IgD-negative memory B cell (primary cell): ENCODE measurements at regions not wholly inside any gene's neighbourhood (a gene's known extent, or its start where the extent isn't known, plus 50 kb on each side); places are given as distances from the start of the nearest gene placed in this dataset.

Source experiments
- H3K27ac Mint-ChIP-seq, 3 donors: one replicate each; pipeline ENCODE4 v1.8.0; 2020 to 2022; ENCODE audit warnings: mild to moderate bottlenecking in 3 of 3, mixed read lengths in 3 of 3, moderate library complexity in 1 of 3
- H3K27me3 Mint-ChIP-seq: one replicate; pipeline ENCODE4 v1.8.0; 2021; ENCODE audit warnings: mixed read lengths
- H3K36me3 Mint-ChIP-seq: one replicate; pipeline ENCODE4 v1.8.0; 2020; ENCODE audit warnings: mild to moderate bottlenecking, mixed read lengths
- H3K4me1 Mint-ChIP-seq, 3 donors: one replicate each; pipeline ENCODE4 v1.8.0; 2020 to 2022; ENCODE audit warnings: mixed read lengths in 3 of 3, mild to moderate bottlenecking in 1 of 3
- H3K4me3 Mint-ChIP-seq, 4 donors: one replicate each; pipeline ENCODE4 v1.8.0; 2020 to 2022; ENCODE audit warnings: mild to moderate bottlenecking in 4 of 4, mixed read lengths in 4 of 4, moderate library complexity in 3 of 4
- H3K9me3 Mint-ChIP-seq, 3 donors: one replicate each; pipeline ENCODE4 v1.8.0; 2020 to 2021; ENCODE audit warnings: mixed read lengths in 3 of 3, mild to moderate bottlenecking in 1 of 3

- Mint-ChIP-seq H3K27ac (no peak overlapping the region), H3K4me3 (no peak overlapping the region), H3K27me3 (no peaks in the 10 kb centered on the region), H3K4me1 (peaks cover 0 to 3% (median 0%) of the 10 kb centered on the region in 3 donors), H3K36me3 (no peaks in the 10 kb centered on the region), H3K9me3 (peaks cover 0 to 5% (median 0%) of the 10 kb centered on the region in 3 donors)
These were observed 59.8 kb downstream of the SOX11 start for GRCh38 chr2:5751873-5752482.

DNA sequence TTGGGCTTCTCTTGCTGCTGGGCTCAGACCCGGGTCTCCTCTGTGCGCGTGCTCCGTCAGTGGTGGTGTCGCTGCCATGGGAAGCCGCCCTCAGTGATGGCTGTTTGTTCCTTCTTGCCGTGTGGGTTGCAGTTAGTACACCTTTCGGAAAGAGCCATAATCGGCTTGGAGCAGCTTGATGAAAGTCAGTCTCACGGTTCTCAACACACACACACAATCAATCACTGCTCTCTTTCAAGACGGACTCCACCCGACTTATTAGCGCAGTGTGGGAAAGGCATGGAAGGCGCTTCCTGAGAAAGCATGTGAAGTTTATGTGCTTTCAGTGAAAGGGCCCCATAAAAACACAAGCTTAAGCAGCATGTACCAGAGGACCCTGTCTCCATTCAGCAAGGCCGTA, 64.1 kb downstream of the SOX11 start:
- H3K27ac Mint-ChIP-seq = no peak overlapping the region
- no peak overlapping the region for H3K4me3 Mint-ChIP-seq
- H3K4me1 Mint-ChIP-seq = peaks cover 0 to 1% (median 0%) of the 10 kb centered on the region in 3 donors
- no peaks in the 10 kb centered on the region for H3K27me3 Mint-ChIP-seq
- H3K9me3 Mint-ChIP-seq = peaks cover 0 to 5% (median 0%) of the 10 kb centered on the region in 3 donors
- no peaks in the 10 kb centered on the region for H3K36me3 Mint-ChIP-seq

GRCh38 chr2:5758346-5758745, 66.2 kb downstream of the SOX11 start:
- peaks cover 0 to 5% (median 0%) of the 10 kb centered on the region in 3 donors for H3K9me3 Mint-ChIP-seq
- H3K27me3 Mint-ChIP-seq = no peaks in the 10 kb centered on the region
- peaks cover 0 to 1% (median 0%) of the 10 kb centered on the region in 3 donors for H3K4me1 Mint-ChIP-seq
- peak overlapping the region in 1 of 3 donors; percentile 87 for H3K27ac Mint-ChIP-seq
- H3K4me3 Mint-ChIP-seq = no peak overlapping the region
- H3K36me3 Mint-ChIP-seq = no peaks in the 10 kb centered on the region

DNA sequence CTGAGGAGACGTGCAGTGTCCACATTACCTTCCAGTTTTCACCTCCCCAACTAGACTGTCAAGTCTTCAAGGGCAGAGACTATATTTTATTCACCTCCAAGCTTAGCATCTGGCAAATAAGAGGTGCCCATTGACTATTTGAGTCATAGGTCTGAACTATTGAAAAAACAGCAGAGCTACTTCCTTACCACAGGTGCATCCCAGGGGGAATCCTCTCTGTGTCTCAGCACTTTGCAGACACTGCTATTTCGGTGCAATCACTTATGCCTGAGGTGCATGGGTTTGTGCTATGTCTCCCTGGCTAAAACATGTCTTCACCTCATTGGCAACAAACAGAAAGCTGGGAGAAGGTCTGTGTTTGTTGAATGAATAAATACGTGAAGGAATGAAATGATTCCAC, 67.8 kb downstream of the SOX11 start:
- no peaks in the 10 kb centered on the region for H3K9me3 Mint-ChIP-seq
- H3K4me3 Mint-ChIP-seq = no peak overlapping the region

DNA sequence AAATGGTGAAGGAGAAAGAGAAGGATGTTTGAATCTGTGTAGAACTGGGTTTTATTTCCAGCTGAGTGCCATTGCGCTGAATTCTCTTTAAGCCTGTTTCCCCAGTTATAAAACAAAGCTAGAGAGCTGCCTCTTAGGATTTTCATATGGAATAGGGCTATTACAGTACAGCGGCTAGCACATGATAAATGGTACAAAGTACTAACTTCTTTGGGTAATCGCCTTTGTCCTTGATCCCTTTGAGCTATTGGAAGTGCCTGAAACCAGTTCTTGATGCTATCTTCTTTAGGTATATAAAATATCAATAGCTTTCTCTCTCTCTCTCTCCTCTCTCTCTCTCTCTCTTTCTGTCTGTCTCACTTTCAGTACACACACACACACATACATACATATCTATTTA, 71.3 kb downstream of the SOX11 start:
- Mint-ChIP-seq H3K27ac (no peak overlapping the region), H3K9me3 (peaks cover 0 to 7% (median 0%) of the 10 kb centered on the region in 3 donors), H3K27me3 (peaks cover 1% of the 10 kb centered on the region), H3K4me1 (no peaks in the 10 kb centered on the region), H3K36me3 (no peaks in the 10 kb centered on the region), H3K4me3 (no peak overlapping the region)

More for the DNA sequence above, 67.8 kb downstream of the SOX11 start:
- Mint-ChIP-seq H3K36me3 (no peaks in the 10 kb centered on the region), H3K4me1 (peaks cover 0 to 1% (median 0%) of the 10 kb centered on the region in 3 donors), H3K27me3 (peaks cover 1% of the 10 kb centered on the region), H3K27ac (no peak overlapping the region)

DNA sequence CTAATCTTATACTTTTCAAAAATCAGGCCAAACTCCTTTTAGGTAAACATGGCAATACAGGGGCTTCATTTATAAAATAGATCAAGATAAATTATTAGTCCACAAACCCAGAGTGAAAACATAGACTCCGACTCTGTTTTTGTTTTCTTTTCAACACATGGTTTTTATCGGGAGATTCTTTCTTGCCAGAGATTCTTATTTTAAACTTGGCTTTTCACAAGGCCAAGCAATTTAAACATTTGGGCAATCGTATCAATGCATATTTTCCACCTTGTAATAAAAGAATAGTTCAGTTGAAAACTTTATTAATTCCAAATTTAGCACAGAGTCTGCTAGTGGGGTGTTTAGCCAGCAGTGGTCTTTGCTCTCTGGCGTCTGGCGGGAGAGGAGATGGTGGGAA, 71.9 kb downstream of the SOX11 start:
- Mint-ChIP-seq H3K27ac (no peak overlapping the region), H3K36me3 (no peaks in the 10 kb centered on the region), H3K27me3 (peaks cover 1% of the 10 kb centered on the region), H3K9me3 (peaks cover 0 to 11% (median 0%) of the 10 kb centered on the region in 3 donors), H3K4me3 (no peak overlapping the region), H3K4me1 (no peaks in the 10 kb centered on the region)

DNA sequence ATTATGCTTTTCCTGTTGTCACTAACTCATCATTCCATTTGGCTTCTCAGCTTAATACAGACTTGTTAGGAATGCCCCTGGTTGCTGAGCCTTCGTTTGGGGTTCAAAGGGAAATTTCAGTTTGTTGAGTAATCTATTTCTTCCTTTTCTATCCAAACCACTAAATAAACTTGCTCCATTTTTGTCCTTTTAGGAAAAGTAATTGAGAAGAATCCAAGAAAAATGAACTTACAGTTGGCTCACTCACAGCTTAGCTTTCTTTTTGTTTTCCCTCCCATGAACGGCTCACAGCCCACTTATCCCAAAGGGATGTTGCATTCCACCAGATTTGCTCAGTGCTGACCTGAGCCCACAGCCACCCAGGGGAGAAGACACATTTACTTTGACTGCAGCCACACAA, 73.9 kb downstream of the SOX11 start:
- Mint-ChIP-seq H3K4me1 (no peaks in the 10 kb centered on the region), H3K9me3 (peaks cover 0 to 11% (median 0%) of the 10 kb centered on the region in 3 donors), H3K4me3 (no peak overlapping the region), H3K27ac (no peak overlapping the region), H3K36me3 (no peaks in the 10 kb centered on the region), H3K27me3 (peaks cover 1% of the 10 kb centered on the region)

DNA sequence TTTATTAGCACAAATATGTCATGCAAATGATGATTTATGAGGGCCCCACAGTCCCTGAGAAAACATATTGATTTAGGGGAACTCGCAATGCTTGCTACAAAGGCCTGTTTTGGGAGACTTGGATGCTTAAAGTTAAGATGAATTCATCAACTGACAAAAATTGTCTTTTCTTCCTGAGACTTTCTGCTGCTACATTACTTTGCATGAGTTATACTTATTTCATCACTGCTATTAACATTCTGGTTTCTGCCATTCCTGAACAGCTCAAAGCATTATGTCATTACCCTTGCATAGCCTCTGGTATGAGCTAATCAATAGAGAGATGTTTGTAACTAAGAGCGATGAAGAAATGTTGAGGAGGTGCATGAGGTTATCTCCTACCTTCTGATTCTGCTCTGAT, 74.4 kb downstream of the SOX11 start:
- no peaks in the 10 kb centered on the region for H3K36me3 Mint-ChIP-seq
- H3K27me3 Mint-ChIP-seq = peaks cover 1% of the 10 kb centered on the region
- H3K9me3 Mint-ChIP-seq = peaks cover 0 to 11% (median 0%) of the 10 kb centered on the region in 3 donors
- no peak overlapping the region for H3K27ac Mint-ChIP-seq
- no peaks in the 10 kb centered on the region for H3K4me1 Mint-ChIP-seq
- H3K4me3 Mint-ChIP-seq = no peak overlapping the region

GRCh38 chr2:5777131-5777535, 84.9 kb downstream of the SOX11 start:
- no peaks in the 10 kb centered on the region for H3K27me3 Mint-ChIP-seq
- H3K36me3 Mint-ChIP-seq = peaks cover 5% of the 10 kb centered on the region
- H3K9me3 Mint-ChIP-seq = peaks cover 0 to 4% (median 0%) of the 10 kb centered on the region in 3 donors
- no peak overlapping the region for H3K4me3 Mint-ChIP-seq
- H3K27ac Mint-ChIP-seq = no peak overlapping the region
- H3K4me1 Mint-ChIP-seq = no peaks in the 10 kb centered on the region

GRCh38 chr2:5781679-5782078, 89.5 kb downstream of the SOX11 start:
- H3K27me3 Mint-ChIP-seq = no peaks in the 10 kb centered on the region
- H3K4me1 Mint-ChIP-seq = no peaks in the 10 kb centered on the region
- H3K27ac Mint-ChIP-seq = no peak overlapping the region
- no peak overlapping the region for H3K4me3 Mint-ChIP-seq
- H3K9me3 Mint-ChIP-seq = peaks cover 0 to 7% (median 4%) of the 10 kb centered on the region in 3 donors
- no peaks in the 10 kb centered on the region for H3K36me3 Mint-ChIP-seq

DNA sequence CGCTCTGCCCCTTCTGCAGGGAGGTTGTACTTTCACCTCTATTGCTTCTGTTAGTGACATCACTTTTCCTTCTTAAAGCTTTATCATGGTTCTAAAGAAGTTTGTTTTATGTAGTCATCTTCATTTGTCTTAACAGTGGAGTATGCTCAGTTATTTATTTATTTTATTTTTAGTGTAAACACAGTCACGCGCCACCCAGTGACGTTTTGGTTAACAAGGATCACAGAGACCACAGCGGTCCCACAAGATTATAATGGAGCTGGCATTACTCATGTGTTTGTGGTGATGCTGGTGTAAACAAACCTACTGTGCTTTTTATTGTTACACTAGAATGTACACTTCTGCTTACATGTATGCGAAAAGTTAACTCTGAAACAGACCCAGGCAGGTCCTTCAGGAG, 89.9 kb downstream of the SOX11 start:
- Mint-ChIP-seq H3K27me3 (no peaks in the 10 kb centered on the region), H3K27ac (no peak overlapping the region), H3K36me3 (no peaks in the 10 kb centered on the region), H3K9me3 (peaks cover 0 to 7% (median 4%) of the 10 kb centered on the region in 3 donors), H3K4me3 (no peak overlapping the region), H3K4me1 (no peaks in the 10 kb centered on the region)

DNA sequence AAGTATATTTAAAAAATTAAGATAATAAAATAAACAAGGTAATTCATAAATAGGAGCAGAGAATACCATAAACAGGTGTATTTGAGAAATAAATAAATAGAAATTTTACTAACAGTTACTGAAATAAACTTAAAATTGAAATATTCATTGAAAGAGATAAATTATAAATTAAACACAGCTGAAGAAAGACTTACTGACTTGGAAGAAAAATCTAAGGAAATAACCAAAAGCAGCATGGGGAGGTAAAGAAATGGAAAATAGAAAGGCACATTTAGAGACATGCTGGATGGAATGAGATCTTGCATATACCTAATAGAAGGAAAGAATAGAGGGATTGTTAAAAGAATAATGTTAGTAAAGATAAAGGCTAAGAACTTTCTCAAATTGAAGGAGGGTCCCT, 96.3 kb downstream of the SOX11 start:
- Mint-ChIP-seq H3K4me3 (no peak overlapping the region), H3K27ac (no peak overlapping the region), H3K36me3 (no peaks in the 10 kb centered on the region), H3K4me1 (no peaks in the 10 kb centered on the region), H3K27me3 (no peaks in the 10 kb centered on the region), H3K9me3 (peaks cover 6 to 32% (median 7%) of the 10 kb centered on the region in 3 donors)

GRCh38 chr2:5791371-5791770, 99.2 kb downstream of the SOX11 start:
- H3K36me3 Mint-ChIP-seq = no peaks in the 10 kb centered on the region
- no peaks in the 10 kb centered on the region for H3K4me1 Mint-ChIP-seq
- H3K27me3 Mint-ChIP-seq = no peaks in the 10 kb centered on the region
- H3K4me3 Mint-ChIP-seq = no peak overlapping the region
- peaks cover 5 to 28% (median 6%) of the 10 kb centered on the region in 3 donors for H3K9me3 Mint-ChIP-seq
- no peak overlapping the region for H3K27ac Mint-ChIP-seq

GRCh38 chr2:5794012-5794411, 101.8 kb downstream of the SOX11 start:
- Mint-ChIP-seq H3K9me3 (peaks cover 3 to 19% (median 5%) of the 10 kb centered on the region in 3 donors), H3K4me3 (no peak overlapping the region), H3K36me3 (no peaks in the 10 kb centered on the region), H3K27ac (no peak overlapping the region), H3K4me1 (no peaks in the 10 kb centered on the region), H3K27me3 (no peaks in the 10 kb centered on the region)

DNA sequence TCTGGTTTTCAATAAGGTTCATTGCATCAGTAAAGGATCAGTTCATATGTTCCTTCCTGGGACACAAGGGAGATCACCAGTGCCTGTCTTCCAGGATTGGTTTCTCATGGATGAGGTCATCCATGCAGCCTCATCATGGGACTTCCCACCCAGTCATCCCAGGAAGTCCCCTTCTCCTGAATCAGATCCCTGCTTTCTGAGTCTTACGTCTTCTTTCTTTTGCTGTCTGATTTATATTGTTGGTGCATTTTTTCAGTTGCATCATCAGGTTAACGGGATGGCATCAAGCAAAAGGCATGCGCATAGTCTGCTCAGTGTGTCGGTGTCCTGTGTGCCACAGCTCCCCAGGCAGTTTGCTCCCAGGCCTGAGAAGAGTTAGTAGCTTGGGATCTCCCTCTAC, 105.9 kb downstream of the SOX11 start:
- H3K4me1 Mint-ChIP-seq = peaks cover 0 to 2% (median 0%) of the 10 kb centered on the region in 3 donors
- no peaks in the 10 kb centered on the region for H3K36me3 Mint-ChIP-seq
- H3K9me3 Mint-ChIP-seq = peaks cover under 1 to 4% (median 1%) of the 10 kb centered on the region in 3 donors
- H3K27ac Mint-ChIP-seq = no peak overlapping the region
- H3K4me3 Mint-ChIP-seq = peak overlapping the region in 1 of 4 donors; percentile 9
- H3K27me3 Mint-ChIP-seq = no peaks in the 10 kb centered on the region

GRCh38 chr2:5799348-5799747, 107.2 kb downstream of the SOX11 start:
- H3K9me3 Mint-ChIP-seq = peaks cover 1 to 4% (median 2%) of the 10 kb centered on the region in 3 donors
- H3K27me3 Mint-ChIP-seq = no peaks in the 10 kb centered on the region
- no peaks in the 10 kb centered on the region for H3K36me3 Mint-ChIP-seq
- H3K4me1 Mint-ChIP-seq = peaks cover 0 to 2% (median 0%) of the 10 kb centered on the region in 3 donors
- no peak overlapping the region for H3K27ac Mint-ChIP-seq
- H3K4me3 Mint-ChIP-seq = no peak overlapping the region
